ENCODE measurements at regions not wholly inside any gene's neighbourhood (a gene's known extent, or its start where the extent isn't known, plus 50 kb on each side); places are given as distances from the start of the nearest gene placed in this dataset.

- no peak for DNase-seq
Observed at GRCh38 chr7:130931423-130931822, 197.4 kb upstream of the KLF14 start.

- DNase-seq = no peak
Observed at GRCh38 chr7:130932088-130932487, 198.1 kb upstream of the KLF14 start.

- no peak for DNase-seq
Observed at GRCh38 chr7:130932667-130933432, 198.8 kb upstream of the KLF14 start.

GRCh38 chr7:130933919-130934318 lies 199.9 kb upstream of the KLF14 start:
- no peak for DNase-seq

- DNase-seq = no peak
Observed at GRCh38 chr7:130935564-130936157, 201.7 kb upstream of the KLF14 start.

- no peak for DNase-seq
Observed at GRCh38 chr7:130936202-130936931, 202.4 kb upstream of the KLF14 start.

DNA sequence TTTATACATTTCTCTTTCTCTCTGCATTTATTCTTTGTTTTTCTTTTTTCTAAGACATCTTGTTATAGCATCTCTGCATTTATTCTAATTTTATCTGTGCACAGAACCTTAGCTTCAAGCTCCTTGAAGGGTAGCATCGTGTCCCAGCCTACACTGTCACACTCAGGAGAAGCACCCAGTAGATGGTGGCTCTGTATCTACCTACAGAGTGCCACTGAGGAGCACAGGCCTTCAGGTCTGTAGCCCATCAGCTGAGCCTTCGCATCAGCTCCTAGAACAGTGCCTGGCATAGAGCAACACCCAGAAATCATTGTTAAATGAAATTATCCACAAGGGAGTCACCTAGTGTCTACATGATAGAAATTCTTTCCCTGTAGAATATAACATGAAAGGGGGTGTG lies 203.0 kb upstream of the KLF14 start:
- no peak for DNase-seq

- DNase-seq = no peak
Observed at GRCh38 chr7:130937830-130938229, 203.8 kb upstream of the KLF14 start.

DNA sequence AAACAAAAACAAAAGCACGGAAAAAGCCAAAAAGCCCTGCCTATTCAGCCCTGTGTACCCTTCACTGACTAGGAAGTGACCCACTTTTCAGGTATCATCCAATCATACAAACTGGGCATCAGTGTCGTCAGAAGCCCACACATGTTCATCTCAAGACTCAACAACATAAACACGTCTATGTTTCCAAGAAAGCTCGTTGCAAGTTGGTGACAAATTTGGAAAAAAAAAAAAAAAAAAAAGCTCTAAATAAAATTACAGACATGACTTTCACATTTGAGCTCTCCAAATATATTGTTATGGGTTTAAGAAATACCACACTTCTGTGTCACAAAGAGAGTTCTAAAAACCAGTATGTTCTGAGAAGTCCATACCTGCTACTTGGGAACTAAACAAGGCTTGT lies 204.7 kb upstream of the KLF14 start:
- no peak for DNase-seq

- DNase-seq = no peak
Observed at GRCh38 chr7:130939321-130940095, 205.5 kb upstream of the KLF14 start.

DNA sequence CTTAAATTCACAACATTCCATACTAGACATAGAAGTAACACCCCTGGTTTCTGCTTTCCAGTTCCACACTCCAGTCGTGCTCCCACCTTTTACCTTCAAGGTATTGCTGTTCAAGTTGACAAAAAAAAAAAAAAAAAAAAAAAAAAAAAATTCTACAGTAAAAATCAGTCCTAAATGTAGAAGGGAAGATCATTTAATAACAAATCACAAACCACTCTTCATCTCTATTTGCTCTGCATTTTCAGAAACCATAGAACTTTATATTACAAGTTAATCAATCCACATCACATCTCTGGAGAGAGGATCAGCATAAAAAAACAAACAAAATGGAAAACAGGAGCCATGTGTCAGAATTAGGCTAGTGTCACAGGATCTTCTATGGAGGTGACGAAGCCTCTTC lies 206.3 kb upstream of the KLF14 start:
- no peak for DNase-seq

- DNase-seq = no peak
Observed at GRCh38 chr7:130940907-130941306, 206.9 kb upstream of the KLF14 start.

GRCh38 chr7:130941322-130942210 lies 207.6 kb upstream of the KLF14 start:
- DNase-seq = no peak

GRCh38 chr7:130942211-130942964 lies 208.4 kb upstream of the KLF14 start:
- DNase-seq = no peak

- DNase-seq = no peak
Observed at GRCh38 chr7:130943336-130943901, 209.4 kb upstream of the KLF14 start.

DNA sequence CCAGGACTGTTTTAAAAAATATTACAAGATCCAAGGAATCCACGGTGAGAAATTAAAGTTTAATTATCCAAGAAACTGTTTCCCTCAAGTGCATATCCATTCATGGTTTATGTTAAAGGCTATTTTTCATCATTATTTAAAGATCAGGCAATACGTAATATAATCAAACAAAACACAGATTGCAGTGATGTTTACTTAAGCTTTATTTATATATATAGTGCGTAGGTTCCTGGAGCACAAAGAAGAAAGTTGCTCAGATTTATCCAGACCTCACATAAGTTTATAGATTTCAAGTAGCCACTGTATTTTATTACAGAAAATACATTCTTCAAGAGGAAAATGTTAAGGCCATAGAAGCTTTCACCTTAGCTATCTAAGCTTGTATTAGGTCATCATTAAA lies 210.0 kb upstream of the KLF14 start:
- no peak for DNase-seq

GRCh38 chr7:130944997-130945396 lies 211.0 kb upstream of the KLF14 start:
- no peak for DNase-seq

DNA sequence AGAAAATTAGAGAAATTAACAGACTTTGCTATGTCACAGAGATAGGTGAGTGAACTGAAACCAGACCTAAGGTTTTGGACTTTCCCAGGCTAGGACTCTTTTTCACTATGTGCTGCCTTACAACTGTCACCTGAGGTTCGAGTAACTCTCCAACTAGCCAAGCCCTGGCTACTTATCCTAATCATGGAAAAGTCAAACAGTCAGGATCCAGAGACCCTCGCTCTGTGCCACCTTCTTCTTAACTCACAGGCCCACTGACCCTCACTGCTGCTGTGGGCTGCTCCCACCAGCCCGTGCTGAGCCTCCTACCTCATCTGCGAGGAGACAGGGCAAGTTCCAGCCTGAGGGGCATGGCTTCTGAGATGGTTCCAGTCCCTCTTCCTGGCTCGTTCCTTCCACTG lies 211.4 kb upstream of the KLF14 start:
- DNase-seq = no peak

GRCh38 chr7:130946114-130946513 lies 212.1 kb upstream of the KLF14 start:
- DNase-seq = no peak

DNA sequence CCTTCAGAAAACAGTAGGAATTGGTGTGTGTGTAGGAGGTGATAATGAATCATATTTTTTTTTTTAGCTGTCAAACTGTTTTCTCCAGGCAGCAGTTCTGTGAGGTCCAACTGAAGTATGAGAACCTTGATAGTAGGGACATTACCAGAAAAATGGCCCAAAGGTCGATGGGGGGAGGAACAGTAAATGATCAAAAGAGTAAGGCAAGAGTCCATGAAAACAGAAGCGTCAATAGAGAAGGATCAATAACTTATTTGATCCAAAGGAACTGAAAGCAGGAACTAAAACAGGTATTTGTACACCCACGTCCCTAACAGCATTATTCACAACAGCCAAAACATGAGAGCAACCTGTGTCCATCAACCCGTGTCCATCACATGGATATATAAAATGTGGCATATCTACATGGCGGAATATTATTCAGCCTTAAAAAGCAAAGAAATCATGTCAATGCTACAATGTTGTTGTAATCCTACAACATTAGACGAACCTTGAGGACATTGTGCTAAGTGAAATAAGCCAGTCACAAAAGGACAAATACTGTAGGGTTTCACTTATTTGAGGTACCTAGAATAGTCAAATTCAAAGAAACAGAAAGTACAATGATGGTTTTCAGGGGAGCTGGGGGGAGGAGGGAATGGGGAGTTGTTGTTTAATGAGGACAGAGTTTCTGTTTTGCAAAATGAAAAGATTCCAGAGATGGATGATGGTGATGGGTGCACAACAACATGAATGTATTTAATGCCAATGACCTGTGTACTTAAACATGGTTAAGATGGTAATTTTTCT lies 214.0 kb upstream of the KLF14 start:
- no peak for DNase-seq
